OCI-LY1 (cell line): ENCODE measurements at regions not wholly inside any gene's neighbourhood (a gene's known extent, or its start where the extent isn't known, plus 50 kb on each side); places are given as distances from the start of the nearest gene placed in this dataset.

Experiments used
- EZH2 ChIP-seq: fragments of 200-600 bp; sonication (generic), shearing (Covaris generic); IDR thresholded peaks from 2 replicates; pipeline ENCODE4 v1.8.0; 2017; ENCODE audit warnings: borderline replicate concordance, mixed run types, mild to moderate bottlenecking, antibody characterized with exemption, low read length, moderate library complexity, mixed read lengths
- TF ChIP-seq, protein P1 (sequence below): fragments of 200-600 bp; sonication (generic), shearing (Covaris generic); IDR thresholded peaks from 2 replicates; pipeline ENCODE4 v1.5.1; 2017; ENCODE audit warnings: mild to moderate bottlenecking, antibody characterized with exemption, low read length, moderate library complexity, mixed read lengths

DNA sequence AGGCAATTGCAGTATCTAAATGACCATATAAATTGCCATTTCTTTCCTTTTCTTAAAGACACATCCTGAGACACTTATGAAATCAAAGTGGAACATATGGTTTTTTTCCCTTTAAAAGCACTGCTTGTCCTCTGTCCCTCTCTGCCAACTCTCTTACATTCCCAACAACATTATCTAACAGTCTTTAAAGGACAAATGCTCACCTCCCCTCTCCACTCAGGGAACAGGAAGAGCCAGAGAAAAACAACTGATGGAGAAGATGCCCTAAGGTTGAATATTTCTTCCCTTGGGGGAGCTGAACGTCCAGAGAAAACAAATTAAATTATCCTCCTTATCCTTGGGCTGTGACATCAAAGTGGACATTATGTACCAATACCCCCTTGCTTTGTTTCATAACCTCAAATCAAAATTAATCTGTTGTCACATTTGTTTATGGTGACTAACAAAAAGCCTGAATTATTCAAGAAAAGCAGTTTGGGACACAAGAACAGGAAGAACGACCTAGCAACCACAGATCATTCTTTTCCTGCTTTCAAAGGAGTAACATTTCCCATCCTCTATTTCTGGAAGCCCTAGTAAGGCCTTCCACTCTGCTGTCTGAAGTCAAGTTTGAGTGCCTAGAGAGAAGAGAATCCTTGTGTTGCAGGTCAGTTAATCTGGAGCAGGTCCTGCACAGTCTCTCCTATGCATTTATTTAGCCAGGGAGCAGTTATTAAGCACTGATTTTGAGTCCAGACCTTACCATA, 52.6 kb upstream of the PAGE1 start:
- TF ChIP-seq, protein P1, sequence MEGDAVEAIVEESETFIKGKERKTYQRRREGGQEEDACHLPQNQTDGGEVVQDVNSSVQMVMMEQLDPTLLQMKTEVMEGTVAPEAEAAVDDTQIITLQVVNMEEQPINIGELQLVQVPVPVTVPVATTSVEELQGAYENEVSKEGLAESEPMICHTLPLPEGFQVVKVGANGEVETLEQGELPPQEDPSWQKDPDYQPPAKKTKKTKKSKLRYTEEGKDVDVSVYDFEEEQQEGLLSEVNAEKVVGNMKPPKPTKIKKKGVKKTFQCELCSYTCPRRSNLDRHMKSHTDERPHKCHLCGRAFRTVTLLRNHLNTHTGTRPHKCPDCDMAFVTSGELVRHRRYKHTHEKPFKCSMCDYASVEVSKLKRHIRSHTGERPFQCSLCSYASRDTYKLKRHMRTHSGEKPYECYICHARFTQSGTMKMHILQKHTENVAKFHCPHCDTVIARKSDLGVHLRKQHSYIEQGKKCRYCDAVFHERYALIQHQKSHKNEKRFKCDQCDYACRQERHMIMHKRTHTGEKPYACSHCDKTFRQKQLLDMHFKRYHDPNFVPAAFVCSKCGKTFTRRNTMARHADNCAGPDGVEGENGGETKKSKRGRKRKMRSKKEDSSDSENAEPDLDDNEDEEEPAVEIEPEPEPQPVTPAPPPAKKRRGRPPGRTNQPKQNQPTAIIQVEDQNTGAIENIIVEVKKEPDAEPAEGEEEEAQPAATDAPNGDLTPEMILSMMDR, result no peak
- TF ChIP-seq EZH2, result no peak
